HG03460 (cell line): ENCODE measurements at regions not wholly inside any gene's neighbourhood (a gene's known extent, or its start where the extent isn't known, plus 50 kb on each side); places are given as distances from the start of the nearest gene placed in this dataset.
A peak's percentile ranks its signal among the peaks of the same experiment; 100 is the strongest.
"Not testable (repeated sequence)": the region's sequence is repeated elsewhere in the genome, so short reads cannot be mapped to it uniquely, and the experiment has no call there.

ENCODE experiments used
- ATAC-seq: cut with Tn5 transposase; IDR thresholded peaks from one replicate; pipeline ENCODE4 v1.9.1; 2021; ENCODE audit not compliant: unreplicated experiment

GRCh38 chr7:73244782-73245311, 63.8 kb downstream of the NSUN5 start:
- not testable (repeated sequence) for ATAC-seq

- peak; percentile 94 for ATAC-seq
Observed at GRCh38 chr7:73234994-73235717, 73.5 kb downstream of the NSUN5 start.

- ATAC-seq, result not testable (repeated sequence)
Observed at GRCh38 chr7:73225745-73226144, 82.9 kb downstream of the NSUN5 start.

- not testable (repeated sequence) for ATAC-seq
Observed at GRCh38 chr7:73221724-73222123, 86.9 kb downstream of the NSUN5 start.

GRCh38 chr7:73220766-73221370, 87.8 kb downstream of the NSUN5 start:
- ATAC-seq, result peak; percentile 49

GRCh38 chr7:73220357-73220756, 88.3 kb downstream of the NSUN5 start:
- peak; percentile 83 for ATAC-seq

- ATAC-seq, result not testable (repeated sequence)
Observed at GRCh38 chr7:73218802-73219201, 89.8 kb downstream of the NSUN5 start.

- not testable (repeated sequence) for ATAC-seq
Observed at GRCh38 chr7:73216046-73216675, 92.5 kb downstream of the NSUN5 start.

GRCh38 chr7:73215232-73215631, 93.4 kb downstream of the NSUN5 start:
- not testable (repeated sequence) for ATAC-seq

- not testable (repeated sequence) for ATAC-seq
Observed at GRCh38 chr7:73214471-73214870, 94.2 kb downstream of the NSUN5 start.

GRCh38 chr7:73213076-73213475, 95.5 kb downstream of the NSUN5 start:
- ATAC-seq, result not testable (repeated sequence)

- ATAC-seq, result not testable (repeated sequence)
Observed at GRCh38 chr7:73205594-73205993, 103.0 kb downstream of the NSUN5 start.

- ATAC-seq, result not testable (repeated sequence)
Observed at GRCh38 chr7:73204898-73205297, 103.7 kb downstream of the NSUN5 start.

GRCh38 chr7:73203312-73203711, 105.3 kb downstream of the NSUN5 start:
- ATAC-seq, result not testable (repeated sequence)

GRCh38 chr7:73201264-73201663, 107.4 kb downstream of the NSUN5 start:
- ATAC-seq, result not testable (repeated sequence)

- ATAC-seq, result not testable (repeated sequence)
Observed at GRCh38 chr7:73200518-73201099, 108.0 kb downstream of the NSUN5 start.

- not testable (repeated sequence) for ATAC-seq
Observed at GRCh38 chr7:73193991-73194390, 108.2 kb upstream of the SPDYE9 start.

GRCh38 chr7:73190483-73191155, 104.8 kb upstream of the SPDYE9 start:
- not testable (repeated sequence) for ATAC-seq

- not testable (repeated sequence) for ATAC-seq
Observed at GRCh38 chr7:73188287-73188686, 102.4 kb upstream of the SPDYE9 start.

- not testable (repeated sequence) for ATAC-seq
Observed at GRCh38 chr7:73186589-73187309, 100.9 kb upstream of the SPDYE9 start.
